K562 (cell line): ENCODE measurements at regions not wholly inside any gene's neighbourhood (a gene's known extent, or its start where the extent isn't known, plus 50 kb on each side); places are given as distances from the start of the nearest gene placed in this dataset.

Source experiments
- ATAC-seq: fragments of 200-7000 bp; cut with Tn5 transposase; 3 replicates; pipeline ENCODE4 v1.9.1; 2020; ENCODE audit warnings: moderate library complexity
- BruUV-seq: library from RNA; stranded (reverse); fragments of 400-500 nt; replicated peaks from 2 replicates; lab custom pipeline; 2021; lab: Mats Ljungman, UMichigan
- CTCF ChIA-PET: fragments of 300-600 bp; formaldehyde crosslinking; extraction: SDS; loops from one replicate; lab custom pipeline; 2021; ENCODE audit warnings: low intra/inter-chr PET ratio; lab: Yijun Ruan, JAX
- POLR2A ChIA-PET: fragments of 300-600, 350-650 bp; sonication (Branson Sonifier 250); formaldehyde crosslinking; extraction: SDS; loops from one replicate; lab custom pipeline; 2021; ENCODE audit warnings: antibody characterized with exemption, inconsistent platforms; lab: Yijun Ruan, JAX
- DNase-seq, 4 experiments: peaks; one replicate each; pipeline versions ENCODE4 v3.0.0 to v3.0.0-alpha.2; 2011 to 2018; ENCODE audit warnings: low spot score in 3 of 4, mixed read lengths in 3 of 4; ENCODE audit errors: extremely low read depth in 1 of 4
- FAIRE-seq: peaks from 2 replicates; lab custom pipeline; 2011; peaks lifted over from hg19 to GRCh38; lab: Jason Lieb, UNC
- H2AFZ ChIP-seq: 2 replicates; pipeline ENCODE4 v1.6.0; 2011; ENCODE audit warnings: low read depth, low read length, control low read depth, inconsistent platforms
- H3K27ac ChIP-seq: fragments of 200-600 bp; 3 replicates; pipeline ENCODE4 v1.8.0; 2011; ENCODE audit warnings: low read depth, mild to moderate bottlenecking, control low read depth, inconsistent platforms, low read length, moderate library complexity, mixed read lengths; ENCODE audit errors: extremely low read depth
- H3K27me3 ChIP-seq, 2 experiments: fragments of 300-600 bp in 1 of 2; 2 replicates in 1 of 2; 3 replicates in 1 of 2; pipeline versions ENCODE4 v1.6.0 to v1.8.0; 2011; ENCODE audit warnings: inconsistent platforms in 2 of 2, low read length in 2 of 2, mild to moderate bottlenecking in 1 of 2, mixed read lengths in 1 of 2, moderate library complexity in 1 of 2; ENCODE audit not compliant: control insufficient read depth in 2 of 2, insufficient read depth in 2 of 2
- H3K36me3 ChIP-seq: fragments of 300-600 bp; 3 replicates; pipeline ENCODE4 v1.8.0; 2011; ENCODE audit warnings: mild to moderate bottlenecking, low read length, inconsistent platforms; ENCODE audit not compliant: control insufficient read depth, insufficient read depth
- H3K4me1 ChIP-seq, 2 experiments: fragments of 200-600 bp in 1 of 2; replicated peaks in 1 of 2; 2 replicates in 1 of 2; 3 replicates in 1 of 2; pipeline versions ENCODE4 v1.5.1 to v1.8.0; 2011; ENCODE audit warnings: inconsistent platforms in 2 of 2, low read length in 2 of 2, mild to moderate bottlenecking in 1 of 2, mixed read lengths in 1 of 2, moderate library complexity in 1 of 2; ENCODE audit not compliant: control insufficient read depth in 2 of 2, insufficient read depth in 2 of 2
- H3K4me2 ChIP-seq: 2 replicates; pipeline ENCODE4 v1.6.1; 2011; ENCODE audit warnings: low read length, control low read depth, inconsistent platforms, mixed read lengths; ENCODE audit not compliant: insufficient read depth
- H3K4me3 ChIP-seq: fragments of 200-600 bp; sonication (generic), shearing (Covaris generic); 2 replicates; pipeline ENCODE4 v1.5.1; 2016; ENCODE audit warnings: control low read depth, inconsistent platforms
- H3K79me2 ChIP-seq: fragments of 200-600 bp; 3 replicates; pipeline ENCODE4 v1.8.0; 2011; ENCODE audit warnings: low read length, inconsistent platforms; ENCODE audit not compliant: control insufficient read depth, insufficient read depth
- H3K9ac ChIP-seq, 2 experiments: 2 replicates each; pipeline versions ENCODE4 v1.6.0 to v1.6.1; 2011; ENCODE audit warnings: low read depth in 2 of 2, low read length in 2 of 2, control low read depth in 1 of 2, inconsistent platforms in 1 of 2, mild to moderate bottlenecking in 1 of 2, mixed read lengths in 1 of 2; ENCODE audit not compliant: insufficient read depth in 1 of 2
- H3K9me1 ChIP-seq: one replicate; pipeline ENCODE4 v1.6.0; 2011; ENCODE audit warnings: inconsistent platforms, mild to moderate bottlenecking, low read length, moderate library complexity; ENCODE audit not compliant: control insufficient read depth, insufficient read depth
- H3K9me3 ChIP-seq: replicated peaks from 2 replicates; pipeline ENCODE4 v1.5.1; 2011; ENCODE audit warnings: low read depth, low read length, inconsistent platforms; ENCODE audit not compliant: control insufficient read depth, insufficient read depth
- H4K20me1 ChIP-seq: replicated peaks from 2 replicates; pipeline ENCODE4 v1.6.1; 2011; ENCODE audit warnings: low read length, inconsistent platforms, mixed read lengths; ENCODE audit not compliant: control insufficient read depth, insufficient read depth
- BHLHE40 ChIP-seq: IDR thresholded peaks from 2 replicates; pipeline ENCODE4 v1.6.1; 2011; ENCODE audit warnings: low read length, improper control_type of control experiment
- CREM ChIP-seq: IDR thresholded peaks from 2 replicates; pipeline ENCODE4 v1.6.1; 2014; ENCODE audit warnings: antibody characterized with exemption, low read depth
- HEY1 ChIP-seq: fragments of 250-450 bp; sonication (Bioruptor Pico); IDR thresholded peaks from 2 replicates; pipeline ENCODE4 v1.5.0; 2020; ENCODE audit warnings: mild to moderate bottlenecking, moderate library complexity, borderline replicate concordance
- MTA3 ChIP-seq: fragments of 450-650 bp; formaldehyde crosslinking; IDR thresholded peaks from 2 replicates; pipeline ENCODE4 v1.6.1; 2017; ENCODE audit warnings: mild to moderate bottlenecking, borderline replicate concordance
- NCOA1 ChIP-seq: fragments of 450-650 bp; IDR thresholded peaks from 2 replicates; pipeline ENCODE4 v1.6.1; 2016; ENCODE audit warnings: low read depth
- TAF9B ChIP-seq: fragments of 450-650 bp; IDR thresholded peaks from 2 replicates; pipeline ENCODE4 v1.6.1; 2018; ENCODE audit warnings: mild to moderate bottlenecking; ENCODE audit not compliant: partially characterized antibody
- WGBS: fragments of 100-300 bp; shearing (Covaris generic); methylation state at CpG from one replicate; pipeline ENCODE4 v1.1.6; 2016; ENCODE audit warnings: low coverage, mixed read lengths; ENCODE audit not compliant: insufficient coverage; ENCODE audit errors: missing lambda C conversion rate; 5-methylcytosine and 5-hydroxymethylcytosine counted together
- in situ Hi-C: fragments of 300-500 bp; cut with MboI; formaldehyde crosslinking; loops from 4 replicates; pipeline ENCODE4 v1.15.0; 2018; ENCODE audit warnings: inconsistent platforms, mixed read lengths
- intact Hi-C: fragments of 100-400 bp; cut with micrococcal nuclease; formaldehyde crosslinking; loops from 2 replicates; pipeline ENCODE4 v1.14.2; 2022
- TF ChIP-seq, protein P1 (sequence below), 3 experiments: fragments of 200-800 bp in 1 of 3; fragments of 250-450 bp in 1 of 3; fragments of 450-650 bp in 1 of 3; sonication (Bioruptor Pico) in 1 of 3; sonication (Bioruptor generic) in 1 of 3; formaldehyde crosslinking in 1 of 3; IDR thresholded peaks; 2 replicates each; pipeline versions ENCODE4 v1.6.1 to v1.8.0; 2016 to 2022; ENCODE audit warnings: mild to moderate bottlenecking in 2 of 3, missing genetic modification characterization in 2 of 3, missing compliant biosample characterization in 1 of 3, moderate library complexity in 1 of 3
- TF ChIP-seq, protein P2 (sequence below): fragments of 450-650 bp; formaldehyde crosslinking; IDR thresholded peaks from 2 replicates; pipeline ENCODE4 v1.4.0; 2020; ENCODE audit warnings: mild to moderate bottlenecking
- TF ChIP-seq, protein P3 (sequence below): IDR thresholded peaks from 3 replicates; pipeline ENCODE4 v1.6.1; 2011; ENCODE audit warnings: borderline replicate concordance, mild to moderate bottlenecking, moderate library complexity; ENCODE audit not compliant: insufficient read length; ENCODE audit errors: extremely low read depth

DNA sequence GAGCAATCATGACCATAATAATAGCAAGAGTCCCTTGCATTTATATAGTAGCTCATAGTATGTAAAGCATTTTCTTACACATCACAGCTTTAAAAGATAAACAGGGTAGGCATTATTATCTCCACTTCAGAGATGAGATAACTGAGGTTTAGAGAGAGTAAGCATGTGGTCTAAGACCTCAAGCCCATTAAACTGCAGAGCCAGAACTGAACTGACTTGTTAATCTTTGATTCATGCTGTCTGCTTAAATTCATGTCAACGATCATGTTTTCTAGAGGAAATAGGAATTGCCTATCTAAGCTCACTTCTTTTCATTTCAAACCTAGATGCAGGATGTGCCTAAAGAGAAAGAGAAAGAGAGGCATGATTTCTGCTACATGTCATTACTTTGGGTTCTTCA lies 524.8 kb downstream of the PTPRC start:
- BruUV-seq: no TSS peak
- intact Hi-C loops: no loop called here
- Histone ChIP-seq H3K27ac (no peak overlapping the region), H3K4me3 (no peak overlapping the region), H2AFZ (no peak overlapping the region), H3K4me2 (no peak overlapping the region), H3K36me3 (no peaks in the 10 kb centered on the region), H3K9ac (no peak overlapping the region), H3K27me3 (no peaks in the 10 kb centered on the region), H3K79me2 (no peaks in the 10 kb centered on the region), H4K20me1 (no peaks in the 10 kb centered on the region), H3K9me3 (no peaks in the 10 kb centered on the region; the same call in 1 of the 2 replicates), H3K4me1 (no peaks in the 10 kb centered on the region), H3K9me1 (no peaks in the 10 kb centered on the region)
- FAIRE-seq: no peak
- POLR2A ChIA-PET: no interaction called here
- in situ Hi-C loops: no loop called here
- no peak for ATAC-seq
- no peak for DNase-seq
- 0% methylated on average over 1 of the region's 1 CpG for WGBS
- CTCF ChIA-PET: no interaction called here
- TF ChIP-seq, protein P1, sequence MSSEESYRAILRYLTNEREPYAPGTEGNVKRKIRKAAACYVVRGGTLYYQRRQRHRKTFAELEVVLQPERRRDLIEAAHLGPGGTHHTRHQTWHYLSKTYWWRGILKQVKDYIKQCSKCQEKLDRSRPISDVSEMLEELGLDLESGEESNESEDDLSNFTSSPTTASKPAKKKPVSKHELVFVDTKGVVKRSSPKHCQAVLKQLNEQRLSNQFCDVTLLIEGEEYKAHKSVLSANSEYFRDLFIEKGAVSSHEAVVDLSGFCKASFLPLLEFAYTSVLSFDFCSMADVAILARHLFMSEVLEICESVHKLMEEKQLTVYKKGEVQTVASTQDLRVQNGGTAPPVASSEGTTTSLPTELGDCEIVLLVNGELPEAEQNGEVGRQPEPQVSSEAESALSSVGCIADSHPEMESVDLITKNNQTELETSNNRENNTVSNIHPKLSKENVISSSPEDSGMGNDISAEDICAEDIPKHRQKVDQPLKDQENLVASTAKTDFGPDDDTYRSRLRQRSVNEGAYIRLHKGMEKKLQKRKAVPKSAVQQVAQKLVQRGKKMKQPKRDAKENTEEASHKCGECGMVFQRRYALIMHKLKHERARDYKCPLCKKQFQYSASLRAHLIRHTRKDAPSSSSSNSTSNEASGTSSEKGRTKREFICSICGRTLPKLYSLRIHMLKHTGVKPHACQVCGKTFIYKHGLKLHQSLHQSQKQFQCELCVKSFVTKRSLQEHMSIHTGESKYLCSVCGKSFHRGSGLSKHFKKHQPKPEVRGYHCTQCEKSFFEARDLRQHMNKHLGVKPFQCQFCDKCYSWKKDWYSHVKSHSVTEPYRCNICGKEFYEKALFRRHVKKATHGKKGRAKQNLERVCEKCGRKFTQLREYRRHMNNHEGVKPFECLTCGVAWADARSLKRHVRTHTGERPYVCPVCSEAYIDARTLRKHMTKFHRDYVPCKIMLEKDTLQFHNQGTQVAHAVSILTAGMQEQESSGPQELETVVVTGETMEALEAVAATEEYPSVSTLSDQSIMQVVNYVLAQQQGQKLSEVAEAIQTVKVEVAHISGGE (CRISPR knock-in tag; IDR thresholded peaks at IDR 0.05): no peak
- TF ChIP-seq, protein P2, sequence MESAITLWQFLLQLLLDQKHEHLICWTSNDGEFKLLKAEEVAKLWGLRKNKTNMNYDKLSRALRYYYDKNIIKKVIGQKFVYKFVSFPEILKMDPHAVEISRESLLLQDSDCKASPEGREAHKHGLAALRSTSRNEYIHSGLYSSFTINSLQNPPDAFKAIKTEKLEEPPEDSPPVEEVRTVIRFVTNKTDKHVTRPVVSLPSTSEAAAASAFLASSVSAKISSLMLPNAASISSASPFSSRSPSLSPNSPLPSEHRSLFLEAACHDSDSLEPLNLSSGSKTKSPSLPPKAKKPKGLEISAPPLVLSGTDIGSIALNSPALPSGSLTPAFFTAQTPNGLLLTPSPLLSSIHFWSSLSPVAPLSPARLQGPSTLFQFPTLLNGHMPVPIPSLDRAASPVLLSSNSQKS (CRISPR knock-in tag): no peak
- TF ChIP-seq, protein P3, sequence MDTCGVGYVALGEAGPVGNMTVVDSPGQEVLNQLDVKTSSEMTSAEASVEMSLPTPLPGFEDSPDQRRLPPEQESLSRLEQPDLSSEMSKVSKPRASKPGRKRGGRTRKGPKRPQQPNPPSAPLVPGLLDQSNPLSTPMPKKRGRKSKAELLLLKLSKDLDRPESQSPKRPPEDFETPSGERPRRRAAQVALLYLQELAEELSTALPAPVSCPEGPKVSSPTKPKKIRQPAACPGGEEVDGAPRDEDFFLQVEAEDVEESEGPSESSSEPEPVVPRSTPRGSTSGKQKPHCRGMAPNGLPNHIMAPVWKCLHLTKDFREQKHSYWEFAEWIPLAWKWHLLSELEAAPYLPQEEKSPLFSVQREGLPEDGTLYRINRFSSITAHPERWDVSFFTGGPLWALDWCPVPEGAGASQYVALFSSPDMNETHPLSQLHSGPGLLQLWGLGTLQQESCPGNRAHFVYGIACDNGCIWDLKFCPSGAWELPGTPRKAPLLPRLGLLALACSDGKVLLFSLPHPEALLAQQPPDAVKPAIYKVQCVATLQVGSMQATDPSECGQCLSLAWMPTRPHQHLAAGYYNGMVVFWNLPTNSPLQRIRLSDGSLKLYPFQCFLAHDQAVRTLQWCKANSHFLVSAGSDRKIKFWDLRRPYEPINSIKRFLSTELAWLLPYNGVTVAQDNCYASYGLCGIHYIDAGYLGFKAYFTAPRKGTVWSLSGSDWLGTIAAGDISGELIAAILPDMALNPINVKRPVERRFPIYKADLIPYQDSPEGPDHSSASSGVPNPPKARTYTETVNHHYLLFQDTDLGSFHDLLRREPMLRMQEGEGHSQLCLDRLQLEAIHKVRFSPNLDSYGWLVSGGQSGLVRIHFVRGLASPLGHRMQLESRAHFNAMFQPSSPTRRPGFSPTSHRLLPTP: no peak
- TF ChIP-seq HEY1 (CRISPR knock-in tag): no peak
- TF ChIP-seq TAF9B: no peak
- no peak for TF ChIP-seq NCOA1
- TF ChIP-seq MTA3: no peak
- no peak for TF ChIP-seq CREM
- no peak for TF ChIP-seq BHLHE40
